ENCODE measurements at regions not wholly inside any gene's neighbourhood (a gene's known extent, or its start where the extent isn't known, plus 50 kb on each side); places are given as distances from the start of the nearest gene placed in this dataset.

DNA sequence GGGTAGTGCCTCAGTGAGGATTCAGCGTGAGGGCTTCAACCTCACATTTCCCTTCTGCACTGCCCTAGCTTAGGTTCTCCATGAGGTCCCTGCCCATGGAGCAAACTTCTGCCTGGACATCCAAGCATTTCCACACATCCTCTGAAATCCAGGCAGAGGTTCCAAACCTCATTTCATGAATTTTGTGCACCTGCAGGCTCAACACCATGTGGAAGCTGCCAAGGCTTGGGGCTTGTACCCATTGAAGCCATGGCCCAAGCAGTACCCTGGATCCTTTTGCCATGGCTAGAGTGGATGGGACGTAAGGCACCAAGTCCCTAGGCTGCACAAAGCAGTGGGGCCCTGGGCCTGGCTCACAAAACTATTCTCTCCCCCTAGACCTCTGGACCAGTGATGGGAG, 877.1 kb upstream of the KLHL1 start:
- TF ChIP-seq SUZ12 (IDR thresholded peaks at IDR 0.05; ENCODE audit: extremely low read depth, insufficient read depth, insufficient read length) (no peak), YY1 (IDR thresholded peaks at IDR 0.05; ENCODE audit: insufficient read depth, insufficient read length) (no peak)
